H1 (cell line): ENCODE measurements at regions not wholly inside any gene's neighbourhood (a gene's known extent, or its start where the extent isn't known, plus 50 kb on each side); places are given as distances from the start of the nearest gene placed in this dataset.

Experiments
- CTCF ChIA-PET: fragments of 300-600 bp; sonication (Branson Sonifier 250); formaldehyde crosslinking; loops from one replicate; lab custom pipeline; 2021; ENCODE audit not compliant: partially characterized antibody; lab: Charles Lee
- POLR2A ChIA-PET: fragments of 300-600 bp; sonication (Branson Sonifier 250); formaldehyde crosslinking; loops from one replicate; lab custom pipeline; 2021; ENCODE audit warnings: inconsistent platforms; ENCODE audit not compliant: partially characterized antibody; lab: Charles Lee
- DNase-seq, 2 experiments: peaks; one replicate each; pipeline versions ENCODE4 v3.0.0 to v3.0.0-alpha.2; 2010 to 2022; ENCODE audit warnings: low spot score in 2 of 2, low read depth in 1 of 2, mixed read lengths in 1 of 2
- FAIRE-seq: peaks from 2 replicates; lab custom pipeline; 2011; peaks lifted over from hg19 to GRCh38; lab: Jason Lieb, UNC
- H2AFZ ChIP-seq: 2 replicates; pipeline ENCODE4 v1.8.1; 2012; ENCODE audit warnings: low read length, inconsistent platforms
- H2AK5ac ChIP-seq: 2 replicates; pipeline ENCODE4 v1.6.1; 2013; ENCODE audit warnings: low read depth, low read length
- H2BK120ac ChIP-seq: replicated peaks from 2 replicates; pipeline ENCODE3; 2013; ENCODE audit warnings: low read depth, low read length, inconsistent platforms
- H2BK12ac ChIP-seq: 2 replicates; pipeline ENCODE4 v1.6.1; 2013; ENCODE audit warnings: low read depth, low read length
- H2BK15ac ChIP-seq: 2 replicates; pipeline ENCODE4 v1.6.1; 2013; ENCODE audit warnings: low read length
- H2BK20ac ChIP-seq: 2 replicates; pipeline ENCODE4 v1.6.1; 2013; ENCODE audit warnings: low read length
- H2BK5ac ChIP-seq: 2 replicates; pipeline ENCODE4 v1.6.1; 2013; ENCODE audit warnings: low read depth, low read length
- H3K14ac ChIP-seq: 2 replicates; pipeline ENCODE4 v1.6.1; 2013; ENCODE audit warnings: inconsistent platforms; ENCODE audit not compliant: insufficient read length
- H3K18ac ChIP-seq: 2 replicates; pipeline ENCODE4 v1.6.1; 2013; ENCODE audit warnings: low read length; ENCODE audit errors: extremely low read depth
- H3K23ac ChIP-seq: 2 replicates; pipeline ENCODE4 v1.6.1; 2013; ENCODE audit warnings: inconsistent platforms; ENCODE audit not compliant: insufficient read length
- H3K23me2 ChIP-seq: 2 replicates; pipeline ENCODE4 v1.6.1; 2013; ENCODE audit warnings: low read depth, low read length
- H3K27ac ChIP-seq: 2 replicates; pipeline ENCODE4 v1.6.1; 2011; ENCODE audit warnings: low read depth, low read length, inconsistent platforms
- H3K27me3 ChIP-seq, 4 experiments: replicated peaks in 1 of 4; 1 replicate in 1 of 4; 2 replicates in 3 of 4; pipeline versions ENCODE4 v1.6.1 to v1.8.1; 2011 to 2013; ENCODE audit warnings: low read length in 3 of 4, mild to moderate bottlenecking in 3 of 4, inconsistent platforms in 2 of 4, mixed read lengths in 2 of 4, moderate library complexity in 1 of 4; ENCODE audit not compliant: control insufficient read depth in 3 of 4, insufficient read depth in 3 of 4; ENCODE audit errors: extremely low read depth in 1 of 4
- H3K36me3 ChIP-seq, 4 experiments: 2 replicates each; pipeline versions ENCODE4 v1.6.1 to v1.8.1; 2011 to 2013; ENCODE audit warnings: mild to moderate bottlenecking in 4 of 4, low read length in 3 of 4, moderate library complexity in 2 of 4, control low read depth in 1 of 4, inconsistent platforms in 1 of 4; ENCODE audit not compliant: insufficient read depth in 4 of 4, control insufficient read depth in 2 of 4
- H3K4ac ChIP-seq: replicated peaks from 2 replicates; pipeline ENCODE3; 2013; ENCODE audit warnings: low read length, low read depth, mixed read lengths, inconsistent platforms; ENCODE audit not compliant: insufficient read length
- H3K4me1 ChIP-seq, 4 experiments: replicated peaks in 1 of 4; 1 replicate in 1 of 4; 2 replicates in 3 of 4; pipeline versions ENCODE4 v1.6.1 to v1.8.1; 2011 to 2013; ENCODE audit warnings: low read length in 3 of 4, inconsistent platforms in 2 of 4, mixed read lengths in 1 of 4; ENCODE audit not compliant: insufficient read depth in 4 of 4, control insufficient read depth in 3 of 4
- H3K4me2 ChIP-seq, 2 experiments: 2 replicates each; pipeline versions ENCODE4 v1.6.1 to v1.8.1; 2011 to 2013; ENCODE audit warnings: low read depth in 2 of 2, low read length in 2 of 2, control low read depth in 1 of 2, inconsistent platforms in 1 of 2, mild to moderate bottlenecking in 1 of 2; ENCODE audit not compliant: insufficient read depth in 1 of 2
- H3K4me3 ChIP-seq, 4 experiments: fragments of 200-600, 300-600 bp in 1 of 4; sonication (generic), shearing (Covaris generic), sonication (Bioruptor Twin) in 1 of 4; 2 replicates each; pipeline versions ENCODE4 v1.5.1 to v1.8.1; 2011 to 2016; ENCODE audit warnings: low read length in 4 of 4, low read depth in 3 of 4, control low read depth in 2 of 4, inconsistent platforms in 2 of 4, mild to moderate bottlenecking in 2 of 4, mixed read lengths in 1 of 4, moderate library complexity in 1 of 4; ENCODE audit not compliant: insufficient read depth in 2 of 4; ENCODE audit errors: extremely low read depth in 1 of 4
- H3K56ac ChIP-seq: replicated peaks from 2 replicates; pipeline ENCODE3; 2013; ENCODE audit warnings: low read depth, mild to moderate bottlenecking, mixed read lengths, low read length, inconsistent platforms; ENCODE audit not compliant: insufficient read length
- H3K79me1 ChIP-seq: 2 replicates; pipeline ENCODE4 v1.6.1; 2013; ENCODE audit warnings: low read depth, low read length, control low read depth
- H3K79me2 ChIP-seq, 2 experiments: 2 replicates each; pipeline versions ENCODE4 v1.6.1 to v1.8.1; 2012 to 2013; ENCODE audit warnings: low read length in 2 of 2, mild to moderate bottlenecking in 2 of 2, inconsistent platforms in 1 of 2; ENCODE audit not compliant: insufficient read depth in 2 of 2, control insufficient read depth in 1 of 2
- H3K9ac ChIP-seq, 4 experiments: replicated peaks in 1 of 4; 1 replicate in 1 of 4; 2 replicates in 3 of 4; pipeline versions ENCODE4 v1.6.1 to v1.8.1; 2011 to 2013; ENCODE audit warnings: low read depth in 3 of 4, low read length in 3 of 4, control low read depth in 2 of 4, mild to moderate bottlenecking in 2 of 4, moderate library complexity in 2 of 4, inconsistent platforms in 1 of 4; ENCODE audit errors: extremely low read depth in 1 of 4
- H3K9me3 ChIP-seq, 2 experiments: 2 replicates each; pipeline versions ENCODE4 v1.6.1 to v1.8.1; 2012 to 2013; ENCODE audit warnings: mild to moderate bottlenecking in 2 of 2, moderate library complexity in 2 of 2, control low read depth in 1 of 2, inconsistent platforms in 1 of 2, low read depth in 1 of 2, low read length in 1 of 2, mixed read lengths in 1 of 2; ENCODE audit not compliant: insufficient read depth in 2 of 2
- H4K20me1 ChIP-seq, 2 experiments: replicated peaks in 1 of 2; 2 replicates each; pipeline versions ENCODE3 to v1.8.1; 2011 to 2013; ENCODE audit warnings: inconsistent platforms in 2 of 2, low read length in 2 of 2, mild to moderate bottlenecking in 1 of 2; ENCODE audit not compliant: insufficient read depth in 2 of 2, control insufficient read depth in 1 of 2
- H4K5ac ChIP-seq: 2 replicates; pipeline ENCODE4 v1.6.1; 2013; ENCODE audit warnings: low read length, low read depth, mixed read lengths, inconsistent platforms; ENCODE audit not compliant: insufficient read length
- H4K8ac ChIP-seq: 2 replicates; pipeline ENCODE4 v1.8.0; 2013; ENCODE audit warnings: mild to moderate bottlenecking, moderate library complexity, low read length, inconsistent platforms; ENCODE audit not compliant: insufficient read depth; ENCODE audit errors: extremely low read depth
- H4K91ac ChIP-seq: replicated peaks from 2 replicates; pipeline ENCODE3; 2013; ENCODE audit warnings: low read length, mixed read lengths, inconsistent platforms; ENCODE audit not compliant: insufficient read length
- KDM1A ChIP-seq: fragments of 200-600, 300-600 bp; sonication (generic); IDR thresholded peaks from 2 replicates; pipeline ENCODE4 v1.7.1; 2016; ENCODE audit warnings: mild to moderate bottlenecking, low read length, borderline replicate concordance
- SAP30 ChIP-seq: fragments of 300-600 bp; sonication (generic); IDR thresholded peaks from 2 replicates; pipeline ENCODE4 v1.7.1; 2012; ENCODE audit warnings: low read length, moderate library complexity, mild to moderate bottlenecking, inconsistent platforms; ENCODE audit not compliant: insufficient read depth, insufficient replicate concordance
- WGBS, 2 experiments: shearing (Covaris generic) in 1 of 2; methylation state at CpG; one replicate each; pipeline versions ENCODE4 v1.1.6 to v1.1.7; 2013 to 2015; ENCODE audit warnings: low lambda C conversion rate in 2 of 2, mixed read lengths in 2 of 2, inconsistent platforms in 1 of 2, low coverage in 1 of 2, missing lambda C conversion rate in 1 of 2; ENCODE audit not compliant: insufficient replicate concordance in 2 of 2, insufficient coverage in 1 of 2, insufficient read length in 1 of 2; ENCODE audit errors: extremely low coverage in 1 of 2, missing lambda C conversion rate in 1 of 2; 5-methylcytosine and 5-hydroxymethylcytosine counted together
- TF ChIP-seq, protein P1 (sequence below): IDR thresholded peaks from 2 replicates; pipeline ENCODE4 v1.6.1; 2011; ENCODE audit warnings: low read length, improper control_type of control experiment

DNA sequence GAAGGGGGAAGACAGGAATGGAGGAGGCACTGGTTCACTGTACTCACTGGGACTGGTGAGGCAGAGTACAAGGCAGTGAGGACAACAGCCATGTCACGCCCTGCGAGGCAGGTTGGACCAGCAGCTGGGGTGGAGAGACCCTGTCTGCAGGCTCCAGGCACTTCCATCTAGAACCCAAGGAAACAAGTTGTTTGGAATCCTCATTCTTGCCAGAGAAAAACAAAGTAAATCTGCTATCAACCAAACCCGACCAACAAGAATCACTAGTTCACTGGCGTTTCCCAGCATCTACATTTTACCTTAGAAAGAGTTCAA is 98.5 kb upstream of the CDYL start:
- H3K23me2 ChIP-seq: no peaks in the 10 kb centered on the region
- ChIA-PET POLR2A (no interaction called here), CTCF (interaction anchor here (0.8 kb wide), 1 partner anchor 9 kb away, joined by 3 read pairs; no protein-coding TSS in a partner anchor)

More for the DNA sequence above, 98.5 kb upstream of the CDYL start:
- peak overlapping the region; percentile 2; the same call in 1 of the 2 replicates for H2BK5ac ChIP-seq
- H3K4ac ChIP-seq: no peak overlapping the region
- H3K56ac ChIP-seq: no peak overlapping the region
- peaks cover 0 to 6% (median 3%) of the 10 kb centered on the region in 4 experiments; a peak in 3 of 7 replicates for H3K4me1 ChIP-seq
- H3K27me3 ChIP-seq: no peaks in the 10 kb centered on the region; a peak in 1 of 7 replicates
- FAIRE-seq: no peak
- H2AFZ ChIP-seq: no peak overlapping the region
- no peaks in the 10 kb centered on the region for H3K9me3 ChIP-seq
- H3K23ac ChIP-seq: no peak overlapping the region
- H4K8ac ChIP-seq: no peak overlapping the region
- no peaks in the 10 kb centered on the region for H3K36me3 ChIP-seq
- H2AK5ac ChIP-seq: no peak overlapping the region
- H2BK12ac ChIP-seq: no peak overlapping the region
- TF ChIP-seq SAP30: no peak
- no peak for TF ChIP-seq KDM1A
- TF ChIP-seq, protein P1, sequence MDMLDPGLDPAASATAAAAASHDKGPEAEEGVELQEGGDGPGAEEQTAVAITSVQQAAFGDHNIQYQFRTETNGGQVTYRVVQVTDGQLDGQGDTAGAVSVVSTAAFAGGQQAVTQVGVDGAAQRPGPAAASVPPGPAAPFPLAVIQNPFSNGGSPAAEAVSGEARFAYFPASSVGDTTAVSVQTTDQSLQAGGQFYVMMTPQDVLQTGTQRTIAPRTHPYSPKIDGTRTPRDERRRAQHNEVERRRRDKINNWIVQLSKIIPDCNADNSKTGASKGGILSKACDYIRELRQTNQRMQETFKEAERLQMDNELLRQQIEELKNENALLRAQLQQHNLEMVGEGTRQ: no peak
- H4K91ac ChIP-seq: no peak overlapping the region
- peak in 1 of 2 experiments; percentile 32 for DNase-seq
- no peak overlapping the region for H4K5ac ChIP-seq
- H3K14ac ChIP-seq: no peak overlapping the region
- 91% methylated on average over 4 of the region's 4 CpGs; no CpG with 5 or more reads in 1 of the 2 experiments for WGBS, 2 experiments
- H2BK15ac ChIP-seq: no peak overlapping the region
- no peak overlapping the region for H3K9ac ChIP-seq
- H3K27ac ChIP-seq: no peak overlapping the region
- H2BK20ac ChIP-seq: no peak overlapping the region
- no peak overlapping the region for H3K4me2 ChIP-seq
- no peaks in the 10 kb centered on the region for H3K79me1 ChIP-seq
- H3K4me3 ChIP-seq: no peak overlapping the region
- no peak overlapping the region for H2BK120ac ChIP-seq
- no peaks in the 10 kb centered on the region for H3K79me2 ChIP-seq
- H3K18ac ChIP-seq: no peak overlapping the region
- H4K20me1 ChIP-seq: no peaks in the 10 kb centered on the region
